Stimulated activated CD4-positive, alpha-beta T cell treated with anti-CD3 and anti-CD28 coated beads, Interleukin-1b, Interleukin-23, amount 100 ng/mL, for 24 hours (primary cell): ENCODE measurements at regions not wholly inside any gene's neighbourhood (a gene's known extent, or its start where the extent isn't known, plus 50 kb on each side); places are given as distances from the start of the nearest gene placed in this dataset.

Source experiments
- DNase-seq, 4 experiments: peaks; one replicate each; pipeline ENCODE4 v3.0.0-alpha.2; 2020; ENCODE audit warnings: low read depth in 4 of 4, low spot score in 1 of 4

GRCh38 chr1:234554218-234554697 lies 55.7 kb downstream of the IRF2BP2 start:
- DNase-seq = no peak

- no peak for DNase-seq
Measured at GRCh38 chr1:234553240-234554188, 56.5 kb downstream of the IRF2BP2 start.

- DNase-seq = no peak
Measured at GRCh38 chr1:234551032-234551378, 59.0 kb downstream of the IRF2BP2 start.

- DNase-seq = no peak
Measured at GRCh38 chr1:234550341-234551031, 59.5 kb downstream of the IRF2BP2 start.

GRCh38 chr1:234549447-234550021 lies 60.4 kb downstream of the IRF2BP2 start:
- no peak for DNase-seq

- no peak for DNase-seq
Measured at GRCh38 chr1:234546890-234547788, 62.8 kb downstream of the IRF2BP2 start.

GRCh38 chr1:234546387-234546704 lies 63.6 kb downstream of the IRF2BP2 start:
- no peak for DNase-seq

GRCh38 chr1:234545517-234546386 lies 64.2 kb downstream of the IRF2BP2 start:
- DNase-seq = no peak

- peak in 2 of 4 experiments; percentile 17 to 36 for DNase-seq
Measured at GRCh38 chr1:234544087-234544579, 65.2 kb upstream of the TARBP1 start.

GRCh38 chr1:234543442-234544086 lies 64.6 kb upstream of the TARBP1 start:
- DNase-seq = no peak

GRCh38 chr1:234542211-234542850 lies 63.4 kb upstream of the TARBP1 start:
- no peak for DNase-seq

- DNase-seq = no peak
Measured at GRCh38 chr1:234541286-234541975, 62.5 kb upstream of the TARBP1 start.

- no peak for DNase-seq
Measured at GRCh38 chr1:234540404-234540762, 61.4 kb upstream of the TARBP1 start.

GRCh38 chr1:234539666-234540403 lies 60.9 kb upstream of the TARBP1 start:
- no peak for DNase-seq

- no peak for DNase-seq
Measured at GRCh38 chr1:234538930-234539649, 60.1 kb upstream of the TARBP1 start.

GRCh38 chr1:234538062-234538731 lies 59.2 kb upstream of the TARBP1 start:
- no peak for DNase-seq
